KMS-11 (cell line): ENCODE measurements at regions not wholly inside any gene's neighbourhood (a gene's known extent, or its start where the extent isn't known, plus 50 kb on each side); places are given as distances from the start of the nearest gene placed in this dataset.

Source experiments
- H2AFZ ChIP-seq: fragments of 200-600 bp; sonication (generic); 2 replicates; pipeline ENCODE4 v1.6.1; 2016; ENCODE audit warnings: antibody characterized with exemption, mixed run types, low read depth
- H3K27ac ChIP-seq: fragments of 200-600 bp; sonication (generic); 2 replicates; pipeline ENCODE4 v1.6.1; 2016; ENCODE audit warnings: mild to moderate bottlenecking, mixed run types
- H3K27me3 ChIP-seq: fragments of 200-600 bp; sonication (generic); 2 replicates; pipeline ENCODE4 v1.6.1; 2017; ENCODE audit warnings: mild to moderate bottlenecking, low read depth, mixed run types, moderate library complexity; ENCODE audit not compliant: insufficient read depth
- H3K36me3 ChIP-seq: fragments of 200-600 bp; sonication (generic); 2 replicates; pipeline ENCODE4 v1.6.1; 2017; ENCODE audit warnings: mild to moderate bottlenecking, mixed run types; ENCODE audit not compliant: insufficient read depth
- H3K4me1 ChIP-seq: fragments of 200-600 bp; sonication (generic); 2 replicates; pipeline ENCODE4 v1.6.1; 2016; ENCODE audit warnings: mild to moderate bottlenecking, low read depth, mixed run types; ENCODE audit not compliant: poor library complexity, severe bottlenecking
- H3K4me2 ChIP-seq: fragments of 200-600 bp; sonication (generic); 2 replicates; pipeline ENCODE4 v1.7.0; 2016; ENCODE audit warnings: mild to moderate bottlenecking, mixed run types
- H3K4me3 ChIP-seq: fragments of 200-600 bp; sonication (generic); IDR thresholded peaks from 2 replicates; pipeline ENCODE4 v1.6.1; 2017; ENCODE audit warnings: low read depth, low read length, mixed read lengths; ENCODE audit not compliant: insufficient read depth
- H3K79me2 ChIP-seq: fragments of 200-600 bp; sonication (generic); 2 replicates; pipeline ENCODE4 v1.6.1; 2016; ENCODE audit warnings: low read depth, mixed run types; ENCODE audit not compliant: insufficient read depth
- H3K9ac ChIP-seq: fragments of 200-600 bp; sonication (generic); 2 replicates; pipeline ENCODE4 v1.6.1; 2016; ENCODE audit warnings: mild to moderate bottlenecking, mixed run types
- H4K20me1 ChIP-seq: fragments of 200-600 bp; sonication (generic); 2 replicates; pipeline ENCODE4 v1.6.1; 2016; ENCODE audit warnings: mild to moderate bottlenecking, mixed run types; ENCODE audit not compliant: insufficient read depth
- CTCF ChIP-seq: fragments of 200-600 bp; sonication (generic); conservative IDR thresholded peaks from 2 replicates; pipeline ENCODE4 v1.6.1; 2017; ENCODE audit warnings: low read depth, mild to moderate bottlenecking, antibody characterized with exemption, low read length, moderate library complexity, mixed read lengths

GRCh38 chr13:76803831-76804230 lies 82.4 kb downstream of the KCTD12 start:
- Histone ChIP-seq H3K27me3 (no peaks in the 10 kb centered on the region), H3K4me2 (no peak overlapping the region), H2AFZ (no peak overlapping the region), H3K79me2 (no peaks in the 10 kb centered on the region), H3K27ac (no peak overlapping the region), H3K4me1 (no peaks in the 10 kb centered on the region), H3K9ac (no peak overlapping the region), H4K20me1 (no peaks in the 10 kb centered on the region), H3K4me3 (no peak overlapping the region), H3K36me3 (no peaks in the 10 kb centered on the region)
- TF ChIP-seq CTCF: no peak

GRCh38 chr13:76800943-76801342 lies 85.3 kb downstream of the KCTD12 start:
- Histone ChIP-seq H3K27me3 (no peaks in the 10 kb centered on the region), H2AFZ (no peak overlapping the region), H3K9ac (no peak overlapping the region), H3K4me2 (no peak overlapping the region), H4K20me1 (no peaks in the 10 kb centered on the region), H3K4me1 (no peaks in the 10 kb centered on the region), H3K4me3 (no peak overlapping the region), H3K36me3 (no peaks in the 10 kb centered on the region), H3K79me2 (no peaks in the 10 kb centered on the region), H3K27ac (no peak overlapping the region)
- no peak for TF ChIP-seq CTCF

GRCh38 chr13:76799696-76800095 lies 86.5 kb downstream of the KCTD12 start:
- Histone ChIP-seq H3K9ac (no peak overlapping the region), H3K4me3 (no peak overlapping the region), H3K27me3 (no peaks in the 10 kb centered on the region), H2AFZ (no peak overlapping the region), H3K4me2 (no peak overlapping the region), H4K20me1 (no peaks in the 10 kb centered on the region), H3K79me2 (no peaks in the 10 kb centered on the region), H3K36me3 (no peaks in the 10 kb centered on the region), H3K27ac (no peak overlapping the region), H3K4me1 (no peaks in the 10 kb centered on the region)
- no peak for TF ChIP-seq CTCF

- Histone ChIP-seq H3K4me3 (no peak overlapping the region), H4K20me1 (no peaks in the 10 kb centered on the region), H3K9ac (no peak overlapping the region), H3K27me3 (no peaks in the 10 kb centered on the region), H2AFZ (no peak overlapping the region), H3K36me3 (no peaks in the 10 kb centered on the region), H3K27ac (no peak overlapping the region), H3K79me2 (no peaks in the 10 kb centered on the region), H3K4me1 (no peaks in the 10 kb centered on the region), H3K4me2 (no peak overlapping the region)
- TF ChIP-seq CTCF: no peak
Measured at GRCh38 chr13:76798037-76798436, 88.2 kb downstream of the KCTD12 start.

- H3K27ac ChIP-seq: no peak overlapping the region
- no peaks in the 10 kb centered on the region for H3K4me1 ChIP-seq
- no peaks in the 10 kb centered on the region for H4K20me1 ChIP-seq
- TF ChIP-seq CTCF: no peak
- H3K36me3 ChIP-seq: no peaks in the 10 kb centered on the region
- H3K27me3 ChIP-seq: no peaks in the 10 kb centered on the region
- H3K9ac ChIP-seq: no peak overlapping the region
- no peak overlapping the region for H3K4me2 ChIP-seq
- H2AFZ ChIP-seq: no peak overlapping the region
- H3K79me2 ChIP-seq: no peaks in the 10 kb centered on the region
- no peak overlapping the region for H3K4me3 ChIP-seq
Measured at GRCh38 chr13:76797361-76797760, 88.8 kb downstream of the KCTD12 start.
